ENCODE measurements at regions not wholly inside any gene's neighbourhood (a gene's known extent, or its start where the extent isn't known, plus 50 kb on each side); places are given as distances from the start of the nearest gene placed in this dataset.

DNA sequence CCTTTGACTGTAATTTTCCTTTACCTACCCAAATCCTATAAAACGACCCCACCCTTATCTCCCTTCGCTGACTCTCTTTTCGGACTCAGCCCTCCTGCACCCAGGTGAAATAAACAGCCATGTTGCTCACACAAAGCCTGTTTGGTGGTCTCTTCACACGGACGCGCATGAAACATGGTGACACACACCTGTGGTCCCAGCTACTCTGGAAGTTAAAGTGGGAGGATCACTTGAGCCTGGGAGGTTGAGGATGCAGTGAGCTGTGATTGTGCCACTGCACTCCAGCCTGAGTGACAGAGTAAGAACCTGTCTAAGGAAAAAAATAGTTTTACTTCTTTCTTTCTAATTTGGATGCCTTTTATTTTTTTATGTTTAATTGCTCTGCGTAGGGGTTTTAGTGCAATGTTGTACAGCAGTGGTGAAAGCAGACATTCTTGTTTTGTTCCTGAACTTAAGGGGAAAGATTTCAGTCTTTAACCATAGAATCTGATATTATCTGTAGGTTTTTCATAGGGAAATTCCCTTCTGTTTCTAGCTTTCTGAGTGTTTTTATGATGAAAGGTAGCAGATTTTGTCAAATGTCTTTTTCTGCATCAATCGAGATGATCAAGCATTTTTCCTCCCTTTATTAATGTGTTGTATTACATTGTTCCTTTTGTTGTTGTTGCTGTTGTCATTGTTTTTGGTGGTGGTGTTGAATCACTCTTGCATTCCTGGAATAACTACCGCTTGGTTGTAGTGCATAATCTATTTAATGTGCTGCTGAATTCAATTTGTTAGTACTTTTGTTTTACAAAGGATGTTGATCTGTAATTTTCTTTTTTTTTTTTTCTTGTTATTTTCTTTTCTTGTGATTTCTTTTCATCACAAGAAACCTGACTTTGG lies 497.4 kb downstream of the DISC1 start:
- TF ChIP-seq POLR2AphosphoS5 (IDR thresholded peaks at IDR 0.05) (no peak), CTCF (IDR thresholded peaks at IDR 0.05) (no peak)

Data from esophagus muscularis mucosa (tissue), 3 donors.